Kidney tubule cell (primary cell): ENCODE measurements at regions not wholly inside any gene's neighbourhood (a gene's known extent, or its start where the extent isn't known, plus 50 kb on each side); places are given as distances from the start of the nearest gene placed in this dataset.

Experiments used
- DNase-seq: peaks from one replicate; pipeline ENCODE4 v3.0.0-alpha.2; 2018; ENCODE audit warnings: low spot score

GRCh38 chr3:153658136-153658535 lies 463.1 kb upstream of the ARHGEF26 start:
- DNase-seq, result no peak

DNA sequence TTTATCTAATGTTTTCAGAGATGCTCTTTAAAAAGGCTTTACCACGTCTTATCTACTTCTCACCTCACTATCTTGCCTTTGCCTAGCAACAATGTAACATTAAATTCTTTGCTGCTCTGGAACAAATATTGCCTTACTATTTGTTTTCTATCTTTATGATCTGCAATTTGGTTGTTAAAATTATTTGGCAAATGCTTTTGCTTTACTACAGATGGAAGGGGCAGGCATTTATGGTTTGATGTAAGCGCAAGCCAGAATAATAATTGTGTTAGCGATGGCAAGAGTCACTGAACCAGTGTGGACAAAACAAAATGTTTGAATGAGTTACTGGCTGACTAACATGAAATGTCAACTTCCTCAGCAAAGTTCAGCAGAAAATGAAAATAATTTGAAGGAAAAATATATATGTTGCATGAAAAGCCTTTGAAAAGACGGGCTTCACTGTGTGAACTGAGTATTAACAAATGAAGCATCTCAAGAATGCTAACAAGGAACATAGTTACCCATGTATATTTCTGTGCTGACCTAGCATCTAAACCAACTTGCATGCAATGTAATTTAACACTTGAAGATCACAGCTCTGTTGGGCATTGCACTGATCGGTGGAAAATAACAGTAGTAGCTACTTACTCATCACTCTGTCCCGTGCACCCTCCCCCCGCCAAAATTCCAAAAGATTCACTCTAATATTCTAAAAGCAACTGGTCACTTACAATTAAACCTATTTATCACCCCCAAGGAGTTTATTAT lies 454.0 kb upstream of the ARHGEF26 start:
- no peak for DNase-seq

DNA sequence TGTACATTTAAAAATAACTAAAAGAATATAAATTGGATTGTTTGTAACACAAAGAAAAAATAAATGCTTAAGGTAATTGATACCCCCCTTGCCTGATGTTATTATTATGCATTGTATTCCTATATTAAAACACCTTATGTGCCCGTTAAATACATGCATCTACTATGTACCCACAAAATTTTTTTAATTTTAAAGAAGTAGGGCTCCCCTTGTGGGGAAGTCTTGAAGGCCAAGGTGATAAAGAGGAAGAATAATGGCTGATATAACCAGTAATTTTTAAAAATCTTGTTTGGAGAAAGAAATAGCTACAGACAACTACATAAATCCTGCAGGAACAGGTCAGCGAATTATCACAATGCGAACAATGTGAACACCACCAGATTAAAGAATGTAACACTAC lies 451.7 kb upstream of the ARHGEF26 start:
- no peak for DNase-seq

- DNase-seq, result no peak
Observed at GRCh38 chr3:153670577-153670976, 450.6 kb upstream of the ARHGEF26 start.

- DNase-seq, result no peak
Observed at GRCh38 chr3:153673853-153674252, 447.3 kb upstream of the ARHGEF26 start.

- no peak for DNase-seq
Observed at GRCh38 chr3:153679714-153680113, 441.5 kb upstream of the ARHGEF26 start.

- no peak for DNase-seq
Observed at GRCh38 chr3:153680526-153680925, 440.7 kb upstream of the ARHGEF26 start.

DNA sequence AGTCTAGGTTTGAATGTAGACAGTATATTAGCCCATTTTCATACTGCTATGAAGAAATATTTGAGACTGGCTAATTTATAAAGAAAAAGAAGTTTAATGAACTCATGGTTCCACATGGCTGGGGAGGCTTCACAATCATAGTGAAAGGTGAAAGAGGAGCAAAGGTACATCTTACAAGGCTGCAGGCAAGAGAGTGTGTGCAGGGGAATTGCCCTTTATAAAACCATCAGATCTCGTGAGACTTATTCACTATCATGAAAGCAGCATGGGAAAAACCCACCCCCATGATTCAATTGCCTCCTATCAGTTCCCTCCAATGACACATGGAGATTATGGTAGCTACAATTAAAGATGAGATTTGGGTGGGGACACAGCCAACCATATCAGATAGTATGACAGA lies 440.1 kb upstream of the ARHGEF26 start:
- DNase-seq, result no peak

- DNase-seq, result no peak
Observed at GRCh38 chr3:153688301-153689120, 432.7 kb upstream of the ARHGEF26 start.

GRCh38 chr3:153693207-153693606 lies 428.0 kb upstream of the ARHGEF26 start:
- DNase-seq, result no peak

DNA sequence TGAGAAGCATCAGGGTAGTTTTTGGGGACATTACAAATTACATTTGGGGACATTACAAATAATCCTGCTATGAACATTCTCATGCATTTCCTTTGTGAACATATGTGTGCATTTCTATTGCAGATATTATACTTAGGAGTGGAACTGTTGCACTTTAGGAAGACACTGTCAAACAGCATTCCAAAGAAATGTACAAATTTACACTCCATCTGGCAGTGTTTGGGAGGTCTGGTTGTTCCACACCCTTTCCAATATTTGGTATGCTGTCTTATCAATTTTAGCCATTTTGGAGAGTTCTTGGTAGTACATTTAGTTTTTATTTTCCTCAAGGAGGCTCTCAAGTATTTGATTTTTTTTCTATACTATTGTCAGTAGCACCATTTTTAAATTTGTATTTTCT lies 419.1 kb upstream of the ARHGEF26 start:
- DNase-seq, result no peak

- peak; percentile 14 for DNase-seq
Observed at GRCh38 chr3:153704115-153704514, 417.1 kb upstream of the ARHGEF26 start.

DNA sequence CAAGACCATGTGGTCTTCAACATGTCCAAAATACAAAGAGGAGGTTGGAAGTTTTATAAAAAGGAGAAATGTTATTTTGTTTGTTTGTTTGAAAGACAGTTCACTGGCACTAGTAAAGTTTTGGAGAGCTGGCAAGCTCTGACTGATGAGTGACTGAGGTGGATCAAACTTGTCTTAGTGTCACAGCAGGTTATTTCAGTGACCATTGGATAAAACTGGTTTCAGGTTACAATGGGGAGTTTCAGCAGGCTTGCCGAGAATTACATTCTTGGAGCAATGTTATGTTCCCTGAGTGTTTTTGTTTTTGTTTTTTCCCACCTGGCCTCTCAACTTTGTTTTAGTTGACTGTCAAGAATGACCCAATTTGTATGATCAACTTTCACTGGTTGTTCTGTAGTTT lies 414.5 kb upstream of the ARHGEF26 start:
- DNase-seq, result no peak

- DNase-seq, result no peak
Observed at GRCh38 chr3:153714016-153714415, 407.2 kb upstream of the ARHGEF26 start.

GRCh38 chr3:153714588-153715290 lies 406.5 kb upstream of the ARHGEF26 start:
- DNase-seq, result no peak

GRCh38 chr3:153722157-153722556 lies 399.0 kb upstream of the ARHGEF26 start:
- no peak for DNase-seq

- DNase-seq, result no peak
Observed at GRCh38 chr3:153731071-153731470, 390.1 kb upstream of the ARHGEF26 start.

- peak; percentile 92 for DNase-seq
Observed at GRCh38 chr3:153734777-153735551, 386.2 kb upstream of the ARHGEF26 start.

DNA sequence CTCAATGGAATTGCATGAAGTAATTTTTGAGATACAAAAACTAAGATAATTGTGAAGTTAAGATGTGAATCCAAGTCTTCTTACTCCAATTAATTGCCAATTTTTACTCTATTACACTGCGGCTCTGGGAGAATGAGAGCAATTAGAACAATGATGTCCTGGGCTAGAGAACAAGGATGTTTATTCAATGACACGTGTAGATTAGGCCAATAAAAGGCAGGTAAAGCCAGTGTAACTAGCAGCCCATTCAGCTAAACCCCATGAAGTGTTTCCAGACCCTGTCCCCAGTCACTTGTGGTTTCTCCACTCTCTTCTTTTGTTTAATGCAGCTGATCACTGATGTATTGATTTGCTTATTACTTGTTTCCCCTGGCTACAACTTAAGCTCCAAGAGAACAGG lies 381.1 kb upstream of the ARHGEF26 start:
- no peak for DNase-seq

DNA sequence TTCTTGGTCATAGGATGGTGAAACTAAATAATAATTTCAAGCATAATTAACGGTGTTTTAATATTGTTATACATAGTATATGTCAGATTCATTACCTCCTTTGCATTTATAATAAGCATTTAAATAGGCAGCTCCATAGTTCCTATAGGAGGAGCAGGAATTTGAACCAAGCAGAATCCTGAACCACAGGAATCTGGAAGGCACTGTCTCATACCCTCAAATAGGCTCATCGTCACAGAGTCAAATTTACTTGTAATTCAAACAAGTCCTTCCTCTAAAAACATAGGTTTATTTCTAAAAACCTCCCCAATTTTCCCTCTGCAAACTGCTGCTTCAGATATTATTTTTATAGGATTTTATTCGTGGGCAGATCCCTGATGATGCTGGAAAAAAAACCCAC lies 376.3 kb upstream of the ARHGEF26 start:
- no peak for DNase-seq

DNA sequence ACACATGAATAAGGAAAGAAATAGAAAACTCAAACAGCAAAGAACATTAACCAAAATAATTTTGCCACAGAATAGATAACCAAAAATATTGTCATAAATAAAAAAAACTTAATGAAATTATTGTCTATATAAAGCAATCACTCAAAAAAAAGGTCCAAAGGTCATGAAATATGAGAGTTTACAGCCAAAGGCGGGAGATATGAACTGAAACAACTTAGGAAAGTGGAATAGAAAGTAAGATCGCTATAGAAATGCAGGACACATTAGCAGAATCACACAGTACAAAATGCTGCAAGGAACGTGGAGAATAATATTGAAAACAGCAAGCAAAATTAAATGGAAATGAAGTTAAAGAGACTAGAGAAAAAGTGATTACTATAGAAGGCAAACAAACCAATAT lies 375.0 kb upstream of the ARHGEF26 start:
- no peak for DNase-seq

GRCh38 chr3:153749070-153749610 lies 372.1 kb upstream of the ARHGEF26 start:
- DNase-seq, result no peak
